HG02884 (cell line): ENCODE measurements at regions not wholly inside any gene's neighbourhood (a gene's known extent, or its start where the extent isn't known, plus 50 kb on each side); places are given as distances from the start of the nearest gene placed in this dataset.

Experiments used
- ATAC-seq: cut with Tn5 transposase; IDR thresholded peaks from one replicate; pipeline ENCODE4 v1.9.1; 2021; ENCODE audit warnings: mild to moderate bottlenecking, moderate library complexity; ENCODE audit not compliant: unreplicated experiment

- ATAC-seq, result no peak
These were observed 200.2 kb downstream of the PLK2 start for GRCh38 chr5:58259685-58260152.

- ATAC-seq, result no peak
These were observed 200.8 kb downstream of the PLK2 start for GRCh38 chr5:58258984-58259684.

GRCh38 chr5:58255970-58256369 lies 203.9 kb downstream of the PLK2 start:
- ATAC-seq, result no peak

- ATAC-seq, result no peak
These were observed 204.5 kb downstream of the PLK2 start for GRCh38 chr5:58255386-58255785.

GRCh38 chr5:58248221-58248620 lies 211.7 kb downstream of the PLK2 start:
- no peak for ATAC-seq

- ATAC-seq, result no peak
These were observed 213.4 kb downstream of the PLK2 start for GRCh38 chr5:58246461-58246944.

- no peak for ATAC-seq
These were observed 214.4 kb downstream of the PLK2 start for GRCh38 chr5:58245476-58245840.

- no peak for ATAC-seq
These were observed 214.9 kb downstream of the PLK2 start for GRCh38 chr5:58244819-58245475.

- no peak for ATAC-seq
These were observed 218.5 kb downstream of the PLK2 start for GRCh38 chr5:58241389-58241788.

GRCh38 chr5:58240322-58240721 lies 219.6 kb downstream of the PLK2 start:
- no peak for ATAC-seq

GRCh38 chr5:58239731-58240130 lies 220.2 kb downstream of the PLK2 start:
- ATAC-seq, result no peak

- peak; percentile 86 for ATAC-seq
These were observed 220.8 kb downstream of the PLK2 start for GRCh38 chr5:58239045-58239444.

- no peak for ATAC-seq
These were observed 223.4 kb downstream of the PLK2 start for GRCh38 chr5:58236498-58236897.

GRCh38 chr5:58235299-58235698 lies 224.6 kb downstream of the PLK2 start:
- no peak for ATAC-seq

- no peak for ATAC-seq
These were observed 227.8 kb downstream of the PLK2 start for GRCh38 chr5:58232130-58232529.

GRCh38 chr5:58231041-58231440 lies 228.8 kb downstream of the PLK2 start:
- ATAC-seq, result no peak

GRCh38 chr5:58228896-58229295 lies 231.0 kb downstream of the PLK2 start:
- ATAC-seq, result no peak

- no peak for ATAC-seq
These were observed 232.0 kb downstream of the PLK2 start for GRCh38 chr5:58227858-58228257.

GRCh38 chr5:58224661-58225060 lies 235.2 kb downstream of the PLK2 start:
- ATAC-seq, result no peak

- ATAC-seq, result no peak
These were observed 235.7 kb downstream of the PLK2 start for GRCh38 chr5:58224221-58224620.

GRCh38 chr5:58215364-58215763 lies 244.5 kb downstream of the PLK2 start:
- no peak for ATAC-seq

- no peak for ATAC-seq
These were observed 248.4 kb downstream of the PLK2 start for GRCh38 chr5:58211441-58211840.
